ENCODE measurements at regions not wholly inside any gene's neighbourhood (a gene's known extent, or its start where the extent isn't known, plus 50 kb on each side); places are given as distances from the start of the nearest gene placed in this dataset.

DNA sequence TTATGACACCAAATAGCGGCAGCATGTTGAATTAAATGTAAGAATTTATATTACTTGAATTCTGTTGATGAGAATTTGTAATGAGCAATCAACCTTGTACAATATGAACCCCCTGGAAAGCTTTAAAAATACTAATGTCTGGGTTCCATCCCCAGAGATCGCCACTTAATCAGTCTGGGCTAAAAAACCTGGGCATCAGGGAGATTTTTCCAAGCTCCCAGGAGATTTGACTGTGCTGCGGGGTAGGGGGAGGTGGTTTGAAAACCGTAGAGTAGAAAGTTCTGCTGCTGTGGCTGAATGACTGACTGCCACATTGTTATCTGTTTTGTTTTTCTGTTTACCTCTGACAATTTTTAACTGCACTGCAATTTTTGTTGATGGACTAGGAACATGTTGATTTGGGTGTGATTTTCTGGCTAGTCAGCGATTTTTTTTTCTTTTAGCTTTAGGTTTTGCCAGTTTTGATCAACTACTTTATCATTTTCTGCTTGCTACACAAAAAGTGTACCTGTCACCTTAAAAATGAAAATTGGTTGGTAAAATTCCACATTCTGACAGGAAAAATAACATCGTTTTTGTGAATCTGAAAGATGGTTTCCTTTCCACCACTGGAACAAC is 79.3 kb downstream of the PCTP start:
- DNase-seq: no peak

DNA sequence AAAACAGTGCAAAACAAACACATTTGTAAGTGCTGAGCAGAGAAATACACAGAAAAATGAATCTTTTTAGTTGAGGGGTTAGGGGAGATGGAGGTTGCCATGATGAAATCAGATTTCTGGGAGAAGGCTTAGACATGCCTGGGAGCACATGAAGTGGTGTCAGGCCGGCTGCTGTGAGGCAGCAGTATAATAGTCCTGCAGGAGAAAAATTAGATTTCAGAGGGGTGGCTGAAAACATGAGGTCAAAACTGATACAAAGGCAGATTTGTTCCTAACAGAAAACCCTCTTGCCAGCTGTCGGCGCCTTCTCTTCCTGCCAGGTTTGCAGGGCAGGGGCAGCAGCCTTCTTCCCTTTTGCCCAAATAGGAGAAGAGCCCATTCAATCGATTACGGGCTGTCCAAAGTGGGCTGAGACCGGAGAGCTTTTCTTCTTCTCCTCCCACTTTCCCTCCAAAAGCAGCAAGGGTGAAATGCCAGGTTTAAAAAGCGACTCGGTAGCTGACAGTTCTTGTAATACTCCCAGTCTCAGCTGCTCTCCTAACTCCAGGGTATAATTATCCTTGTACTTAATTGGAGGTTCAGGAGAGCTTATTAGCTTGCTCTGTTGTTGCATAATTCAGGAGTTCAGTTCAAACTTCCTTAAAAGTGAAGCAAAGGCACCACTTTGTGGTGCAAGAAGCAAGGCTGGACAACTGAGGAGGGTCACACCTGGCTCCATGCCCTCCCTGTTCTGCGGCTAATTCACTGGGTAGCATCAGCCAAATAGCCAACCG is 80.0 kb downstream of the PCTP start:
- DNase-seq: peak in 5 of 56 donors; percentile 1 to 6 (median 2)

- DNase-seq: no peak
Measured at GRCh38 chr17:55833306-55833705, 82.5 kb downstream of the PCTP start.

DNA sequence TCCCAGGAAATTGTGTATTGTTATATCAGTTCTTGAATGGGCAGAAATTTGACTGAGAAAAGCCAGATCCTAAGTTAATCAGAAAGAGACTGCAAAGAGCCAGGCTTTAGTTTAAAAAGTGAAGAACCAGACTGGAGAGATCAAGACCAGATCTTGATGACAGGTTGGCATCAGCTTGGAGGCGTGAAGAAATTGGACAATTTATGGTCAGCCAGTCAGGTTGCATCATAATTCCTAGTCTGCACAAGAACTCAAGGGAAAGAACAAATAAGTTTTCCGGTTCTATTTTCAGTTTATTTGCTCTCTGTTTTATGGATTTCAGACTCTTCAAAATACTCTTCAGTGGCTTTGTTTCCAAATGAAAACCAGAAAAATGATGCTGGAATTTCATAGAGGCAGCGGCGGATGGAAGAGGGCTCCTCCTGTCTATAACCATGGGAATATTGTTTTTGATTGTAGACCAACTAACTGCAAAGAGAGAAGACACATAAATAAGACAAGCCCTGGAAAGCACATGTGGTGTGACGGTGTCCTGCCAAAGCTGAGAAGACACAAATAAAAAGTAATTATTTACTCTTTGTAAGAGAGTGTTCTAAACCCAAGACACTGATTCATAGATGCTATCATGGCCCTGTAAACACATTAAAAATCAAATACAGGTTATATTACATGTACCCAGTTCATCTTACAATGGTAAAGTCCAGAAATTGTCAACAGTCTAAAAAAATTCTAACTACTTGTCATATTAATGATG is 91.7 kb downstream of the PCTP start:
- DNase-seq: no peak

- no peak for DNase-seq
Measured at GRCh38 chr17:55843785-55844184, 92.9 kb downstream of the PCTP start.

- DNase-seq: peak in 30 of 56 donors; percentile 0 to 62 (median 17)
Measured at GRCh38 chr17:55845385-55845784, 94.5 kb downstream of the PCTP start.

- DNase-seq: no peak
Measured at GRCh38 chr17:55846745-55847144, 95.9 kb downstream of the PCTP start.

DNA sequence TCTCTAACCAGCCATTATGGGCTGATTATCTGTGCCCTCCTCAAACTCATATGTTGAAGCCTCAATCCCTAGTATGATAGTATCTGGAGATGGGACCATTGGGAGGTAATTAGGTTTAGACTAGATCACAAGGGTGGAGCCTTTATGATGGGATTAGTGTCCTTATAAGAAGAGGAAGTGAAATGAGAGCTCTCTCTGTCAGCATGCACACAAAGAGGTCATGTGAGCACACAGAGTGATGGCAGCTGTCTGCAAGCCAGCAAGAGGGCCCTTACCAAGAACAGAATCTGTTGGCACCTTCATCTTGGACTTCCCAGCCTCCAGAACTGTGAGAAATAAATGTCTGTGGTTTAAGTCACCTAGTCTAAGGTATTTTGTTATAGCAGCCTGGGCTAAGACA is 101.9 kb downstream of the PCTP start:
- DNase-seq: no peak

- peak in 9 of 56 donors; percentile 0 to 40 (median 19) for DNase-seq
Measured at GRCh38 chr17:55859301-55859795, 108.5 kb downstream of the PCTP start.

GRCh38 chr17:55865072-55865762 is 114.4 kb downstream of the PCTP start:
- DNase-seq: no peak

GRCh38 chr17:55870044-55870443 is 119.2 kb downstream of the PCTP start:
- no peak for DNase-seq

- no peak for DNase-seq
Measured at GRCh38 chr17:55872374-55872773, 121.5 kb downstream of the PCTP start.

- no peak for DNase-seq
Measured at GRCh38 chr17:55873017-55873758, 122.3 kb downstream of the PCTP start.

GRCh38 chr17:55883149-55883548 is 132.3 kb downstream of the PCTP start:
- DNase-seq: no peak

GRCh38 chr17:55887531-55887930 is 136.7 kb downstream of the PCTP start:
- DNase-seq: no peak

GRCh38 chr17:55889271-55889670 is 138.4 kb downstream of the PCTP start:
- DNase-seq: no peak

- no peak for DNase-seq
Measured at GRCh38 chr17:55895112-55895759, 144.4 kb downstream of the PCTP start.

- DNase-seq: no peak
Measured at GRCh38 chr17:55897301-55897700, 146.4 kb downstream of the PCTP start.

DNA sequence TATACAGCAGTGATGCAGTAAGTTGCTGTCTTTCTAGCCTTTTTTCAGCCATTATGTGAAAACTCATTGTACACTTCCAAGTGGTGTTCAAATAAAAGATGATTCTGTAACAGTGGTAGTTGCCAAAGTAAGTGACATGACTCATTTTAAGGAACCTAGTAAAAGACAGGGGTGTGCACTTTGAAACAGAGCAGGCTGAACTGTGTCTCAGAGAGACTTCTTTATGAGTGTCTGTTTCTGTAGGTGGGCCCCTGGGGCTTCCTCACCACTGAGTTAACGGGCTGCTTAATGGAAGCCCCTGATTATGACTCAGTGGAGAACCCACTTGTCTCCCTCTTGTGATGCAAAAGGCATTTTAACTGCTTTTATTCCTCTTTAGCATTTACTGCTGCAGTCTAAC is 147.3 kb downstream of the PCTP start:
- DNase-seq: no peak

- no peak for DNase-seq
Measured at GRCh38 chr17:55900188-55900587, 149.3 kb downstream of the PCTP start.
